ENCODE measurements at regions not wholly inside any gene's neighbourhood (a gene's known extent, or its start where the extent isn't known, plus 50 kb on each side); places are given as distances from the start of the nearest gene placed in this dataset.

DNA sequence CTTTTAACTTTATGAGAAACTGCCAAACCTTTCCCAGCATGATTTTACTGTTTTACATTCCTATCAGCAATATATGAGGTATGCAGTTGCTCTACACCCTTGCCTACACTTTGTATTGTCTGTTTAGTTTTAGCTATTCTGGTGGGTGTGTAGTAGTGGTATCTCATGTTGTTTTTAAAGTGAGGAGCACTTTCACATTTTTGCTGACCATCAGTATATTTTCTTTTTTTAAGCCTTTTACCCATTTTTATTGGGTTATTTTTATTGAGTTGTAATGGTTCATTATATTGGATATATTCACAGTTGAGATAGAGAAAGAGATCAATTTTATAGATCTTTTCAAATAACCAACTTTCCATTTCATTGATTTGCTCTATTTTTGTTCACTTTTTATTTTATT is 102.4 kb downstream of the BARX1 start:
- ATAC-seq, result no peak
- DNase-seq, result no peak
- Histone ChIP-seq H3K27ac (no peak overlapping the region), H3K4me1 (no peaks in the 10 kb centered on the region), H3K9me3 (peaks cover 0 to 3% (median 0%) of the 10 kb centered on the region in 3 donors), H3K4me3 (no peak overlapping the region), H3K27me3 (no peaks in the 10 kb centered on the region), H3K36me3 (replicated peaks in 1 of 2; ENCODE audit: insufficient read depth in 1 of 2, low read depth in 2 of 2) (no peaks in the 10 kb centered on the region)
- TF ChIP-seq, protein P1, sequence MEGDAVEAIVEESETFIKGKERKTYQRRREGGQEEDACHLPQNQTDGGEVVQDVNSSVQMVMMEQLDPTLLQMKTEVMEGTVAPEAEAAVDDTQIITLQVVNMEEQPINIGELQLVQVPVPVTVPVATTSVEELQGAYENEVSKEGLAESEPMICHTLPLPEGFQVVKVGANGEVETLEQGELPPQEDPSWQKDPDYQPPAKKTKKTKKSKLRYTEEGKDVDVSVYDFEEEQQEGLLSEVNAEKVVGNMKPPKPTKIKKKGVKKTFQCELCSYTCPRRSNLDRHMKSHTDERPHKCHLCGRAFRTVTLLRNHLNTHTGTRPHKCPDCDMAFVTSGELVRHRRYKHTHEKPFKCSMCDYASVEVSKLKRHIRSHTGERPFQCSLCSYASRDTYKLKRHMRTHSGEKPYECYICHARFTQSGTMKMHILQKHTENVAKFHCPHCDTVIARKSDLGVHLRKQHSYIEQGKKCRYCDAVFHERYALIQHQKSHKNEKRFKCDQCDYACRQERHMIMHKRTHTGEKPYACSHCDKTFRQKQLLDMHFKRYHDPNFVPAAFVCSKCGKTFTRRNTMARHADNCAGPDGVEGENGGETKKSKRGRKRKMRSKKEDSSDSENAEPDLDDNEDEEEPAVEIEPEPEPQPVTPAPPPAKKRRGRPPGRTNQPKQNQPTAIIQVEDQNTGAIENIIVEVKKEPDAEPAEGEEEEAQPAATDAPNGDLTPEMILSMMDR (IDR thresholded peaks at IDR 0.05), result no peak
- TF ChIP-seq POLR2A (IDR thresholded peaks at IDR 0.05), result no peak
- intact Hi-C loops (cut with DNase I), result no loop called here

DNA sequence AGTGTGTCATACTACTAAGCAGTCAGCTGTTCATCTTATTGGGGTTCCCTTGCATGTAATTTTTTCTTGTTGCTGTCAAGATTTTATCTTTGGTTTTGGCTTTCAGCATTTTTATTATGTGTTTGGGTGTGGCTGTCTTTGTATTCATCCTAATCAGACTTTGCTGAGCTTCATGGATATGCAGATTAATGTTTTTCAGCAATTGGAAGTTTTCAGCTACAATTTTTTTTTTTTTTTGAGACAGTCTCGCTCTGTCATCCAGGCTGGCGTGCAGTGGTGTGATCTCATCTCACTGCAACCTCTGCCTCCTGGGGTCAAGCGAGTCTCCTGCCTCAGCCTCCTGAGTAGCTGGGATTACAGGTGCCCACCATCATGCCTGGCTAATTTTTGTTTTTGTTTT is 108.8 kb downstream of the BARX1 start:
- Histone ChIP-seq H3K9me3 (no peaks in the 10 kb centered on the region), H3K4me1 (no peaks in the 10 kb centered on the region), H3K27me3 (no peaks in the 10 kb centered on the region), H3K36me3 (replicated peaks in 1 of 2; ENCODE audit: insufficient read depth in 1 of 2, low read depth in 2 of 2) (no peaks in the 10 kb centered on the region), H3K27ac (no peak overlapping the region), H3K4me3 (no peak overlapping the region)
- TF ChIP-seq, protein P1 (IDR thresholded peaks at IDR 0.05), result no peak
- TF ChIP-seq POLR2A (IDR thresholded peaks at IDR 0.05), result no peak
- ATAC-seq, result no peak
- no peak for DNase-seq
- intact Hi-C loops (cut with DNase I), result no loop called here
- WGBS, 2 donors, result 96 to 100% methylated on average over 3 of the region's 3 CpGs

DNA sequence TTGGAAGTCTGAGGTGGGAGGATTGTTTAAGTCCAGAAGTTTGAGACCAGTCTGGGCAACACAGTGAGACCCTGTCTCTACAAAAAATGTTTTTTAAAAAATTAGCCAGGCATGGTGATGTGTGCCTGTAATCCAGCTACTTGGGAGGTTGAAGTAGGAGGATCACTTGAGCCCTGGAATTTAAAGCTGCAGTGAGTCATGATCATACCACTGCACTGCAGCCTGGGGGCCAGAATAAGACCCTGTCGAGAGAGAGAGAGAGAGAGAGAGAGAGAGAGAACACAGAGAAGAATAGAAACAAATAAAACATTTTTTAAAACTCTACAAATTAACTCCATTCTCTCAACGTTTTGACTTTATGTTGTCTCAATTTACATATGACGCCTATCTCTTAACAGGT is 111.8 kb downstream of the BARX1 start:
- no peaks in the 10 kb centered on the region for H3K36me3 ChIP-seq (replicated peaks in 1 of 2; ENCODE audit: insufficient read depth in 1 of 2, low read depth in 2 of 2)
- 48 to 59% methylated on average over 3 of the region's 3 CpGs for WGBS, 2 donors
- H3K27me3 ChIP-seq, result no peaks in the 10 kb centered on the region
- H3K9me3 ChIP-seq, result no peaks in the 10 kb centered on the region
- ATAC-seq (no peak), DNase-seq (no peak)
- intact Hi-C loops (cut with DNase I), result no loop called here
- no peak overlapping the region for H3K27ac ChIP-seq
- H3K4me1 ChIP-seq, result no peaks in the 10 kb centered on the region
- no peak overlapping the region for H3K4me3 ChIP-seq
- TF ChIP-seq, protein P1 (IDR thresholded peaks at IDR 0.05), result no peak
- TF ChIP-seq POLR2A (IDR thresholded peaks at IDR 0.05), result no peak

DNA sequence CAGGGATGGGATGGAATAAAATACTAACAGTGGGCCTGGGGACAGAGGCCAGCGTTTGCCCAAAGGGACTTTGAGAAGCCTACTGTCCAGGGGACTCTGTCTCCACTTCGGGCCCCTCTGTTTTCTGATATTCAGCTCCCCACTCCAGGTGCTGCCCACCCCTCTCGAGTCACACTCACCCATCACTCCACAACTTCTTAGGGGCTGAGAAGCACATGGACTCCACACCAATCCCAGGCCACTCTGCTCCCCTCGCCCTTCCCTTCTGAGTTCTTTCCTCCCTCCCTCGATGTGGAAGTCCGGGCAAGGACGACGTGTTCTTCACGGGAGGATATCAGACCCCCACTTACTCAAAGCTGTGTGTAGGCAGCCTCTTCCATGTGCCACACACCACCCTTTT is 124.5 kb downstream of the BARX1 start:
- H3K27ac ChIP-seq, result no peak overlapping the region
- TF ChIP-seq, protein P1 (IDR thresholded peaks at IDR 0.05), result no peak
- TF ChIP-seq POLR2A (IDR thresholded peaks at IDR 0.05), result no peak
- WGBS, 2 donors, result 70 to 83% methylated on average over 9 of the region's 9 CpGs
- ATAC-seq, result no peak
- no peaks in the 10 kb centered on the region for H3K9me3 ChIP-seq
- H3K27me3 ChIP-seq, result no peaks in the 10 kb centered on the region
- no peak for DNase-seq
- H3K4me3 ChIP-seq, result no peak overlapping the region
- intact Hi-C loops (cut with DNase I), result no loop called here
- H3K36me3 ChIP-seq (replicated peaks in 1 of 2; ENCODE audit: insufficient read depth in 1 of 2, low read depth in 2 of 2), result no peaks in the 10 kb centered on the region
- peaks cover 3% of the 10 kb centered on the region for H3K4me1 ChIP-seq

DNA sequence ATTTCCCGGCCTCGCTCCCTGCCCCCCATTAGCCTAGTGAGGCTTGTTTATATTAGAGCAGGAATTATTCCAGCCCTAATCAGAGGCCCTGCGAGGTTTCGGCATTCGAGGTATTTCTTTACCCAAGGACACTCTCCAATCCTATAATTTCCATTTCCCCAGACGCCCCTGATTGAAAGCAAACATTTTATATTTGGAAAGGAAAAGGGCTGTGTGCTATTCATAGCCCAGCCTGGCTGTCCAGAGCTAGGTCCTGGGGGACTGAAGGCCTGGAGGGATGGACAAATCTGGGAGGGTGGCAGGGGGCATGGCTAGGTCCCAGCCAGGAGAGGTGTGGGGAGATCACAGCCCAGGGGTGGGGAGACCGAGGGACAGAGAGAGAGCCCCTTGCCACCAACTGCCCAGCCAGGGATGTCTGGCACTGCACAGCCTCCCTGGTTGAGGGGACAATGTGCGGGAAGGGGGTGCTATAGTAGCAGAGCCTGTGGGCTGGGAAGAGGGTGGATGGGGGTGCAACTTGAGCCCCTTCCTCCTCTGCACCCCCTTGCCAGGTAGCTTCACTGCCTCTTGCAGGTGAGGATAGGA is 125.1 kb downstream of the BARX1 start:
- TF ChIP-seq POLR2A (IDR thresholded peaks at IDR 0.05), result no peak
- TF ChIP-seq, protein P1 (IDR thresholded peaks at IDR 0.05), result no peak

More for the DNA sequence above, 125.1 kb downstream of the BARX1 start:
- Histone ChIP-seq H3K4me3 (no peak overlapping the region), H3K27ac (no peak overlapping the region), H3K27me3 (no peaks in the 10 kb centered on the region), H3K4me1 (peaks cover 3% of the 10 kb centered on the region), H3K36me3 (replicated peaks in 1 of 2; ENCODE audit: insufficient read depth in 1 of 2, low read depth in 2 of 2) (no peaks in the 10 kb centered on the region), H3K9me3 (no peaks in the 10 kb centered on the region)
- 57 to 61% methylated on average over 8 of the region's 8 CpGs for WGBS, 2 donors
- intact Hi-C loops (cut with DNase I), result no loop called here
- DNase-seq, result no peak
- ATAC-seq, result no peak

All from body of pancreas (tissue), 4 donors.